ENCODE measurements at regions not wholly inside any gene's neighbourhood (a gene's known extent, or its start where the extent isn't known, plus 50 kb on each side); places are given as distances from the start of the nearest gene placed in this dataset.

DNA sequence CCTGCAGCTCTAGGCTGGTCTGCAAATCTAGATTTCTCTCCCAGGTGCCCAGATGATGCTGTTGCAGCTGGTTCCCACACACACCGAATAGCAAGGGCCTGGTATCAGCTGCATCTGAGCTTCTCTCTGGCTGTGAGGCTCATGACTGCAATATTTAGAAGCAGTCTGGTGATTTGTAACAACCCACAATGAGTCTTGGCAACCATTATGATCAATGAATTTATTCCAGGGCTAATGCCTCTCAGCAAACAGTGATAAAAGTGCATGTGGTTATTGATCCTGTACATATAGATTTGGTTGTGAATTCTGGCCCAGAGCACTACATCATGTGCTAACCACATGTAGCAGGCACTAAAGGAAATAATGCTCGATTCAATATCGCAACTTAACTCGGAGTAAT lies 114.3 kb downstream of the ASCL4 start:
- no peak overlapping the region for H3K9ac ChIP-seq (ENCODE audit: low read depth in 1 of 2, low read length in 2 of 2)
- WGBS = 86% methylated on average over 4 of the region's 4 CpGs
- DNase-seq (ENCODE audit: low spot score) = no peak
- no peak overlapping the region for H3K4me3 ChIP-seq (ENCODE audit: low read depth in 1 of 3, low read length in 3 of 3)
- H3K27me3 ChIP-seq (ENCODE audit: control insufficient read depth in 4 of 4, insufficient read depth in 4 of 4, low read length in 3 of 4) = peaks cover 0 to 4% (median 0%) of the 10 kb centered on the region in 4 donors
- H3K36me3 ChIP-seq (ENCODE audit: control insufficient read depth in 4 of 4, insufficient read depth in 3 of 4, low read depth in 1 of 4, low read length in 3 of 4) = no peaks in the 10 kb centered on the region
- TF ChIP-seq, protein P1, sequence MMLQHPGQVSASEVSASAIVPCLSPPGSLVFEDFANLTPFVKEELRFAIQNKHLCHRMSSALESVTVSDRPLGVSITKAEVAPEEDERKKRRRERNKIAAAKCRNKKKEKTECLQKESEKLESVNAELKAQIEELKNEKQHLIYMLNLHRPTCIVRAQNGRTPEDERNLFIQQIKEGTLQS (IDR thresholded peaks at IDR 0.05) = no peak
- TF ChIP-seq JUND (IDR thresholded peaks at IDR 0.05) (no peak), TAF1 (conservative IDR thresholded peaks at IDR 0.05) (no peak), GABPA (IDR thresholded peaks at IDR 0.05 in 1 of 2, conservative IDR thresholded peaks at IDR 0.05 in 1 of 2) (no peak), EGR1 (IDR thresholded peaks at IDR 0.05; ENCODE audit: low read depth in 2 of 2) (no peak), SP1 (IDR thresholded peaks at IDR 0.05) (no peak)
- TF ChIP-seq, protein P2, sequence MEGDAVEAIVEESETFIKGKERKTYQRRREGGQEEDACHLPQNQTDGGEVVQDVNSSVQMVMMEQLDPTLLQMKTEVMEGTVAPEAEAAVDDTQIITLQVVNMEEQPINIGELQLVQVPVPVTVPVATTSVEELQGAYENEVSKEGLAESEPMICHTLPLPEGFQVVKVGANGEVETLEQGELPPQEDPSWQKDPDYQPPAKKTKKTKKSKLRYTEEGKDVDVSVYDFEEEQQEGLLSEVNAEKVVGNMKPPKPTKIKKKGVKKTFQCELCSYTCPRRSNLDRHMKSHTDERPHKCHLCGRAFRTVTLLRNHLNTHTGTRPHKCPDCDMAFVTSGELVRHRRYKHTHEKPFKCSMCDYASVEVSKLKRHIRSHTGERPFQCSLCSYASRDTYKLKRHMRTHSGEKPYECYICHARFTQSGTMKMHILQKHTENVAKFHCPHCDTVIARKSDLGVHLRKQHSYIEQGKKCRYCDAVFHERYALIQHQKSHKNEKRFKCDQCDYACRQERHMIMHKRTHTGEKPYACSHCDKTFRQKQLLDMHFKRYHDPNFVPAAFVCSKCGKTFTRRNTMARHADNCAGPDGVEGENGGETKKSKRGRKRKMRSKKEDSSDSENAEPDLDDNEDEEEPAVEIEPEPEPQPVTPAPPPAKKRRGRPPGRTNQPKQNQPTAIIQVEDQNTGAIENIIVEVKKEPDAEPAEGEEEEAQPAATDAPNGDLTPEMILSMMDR (IDR thresholded peaks at IDR 0.05; ENCODE audit: low read depth, low read length, missing input control) = no peak
- TF ChIP-seq, protein P3, sequence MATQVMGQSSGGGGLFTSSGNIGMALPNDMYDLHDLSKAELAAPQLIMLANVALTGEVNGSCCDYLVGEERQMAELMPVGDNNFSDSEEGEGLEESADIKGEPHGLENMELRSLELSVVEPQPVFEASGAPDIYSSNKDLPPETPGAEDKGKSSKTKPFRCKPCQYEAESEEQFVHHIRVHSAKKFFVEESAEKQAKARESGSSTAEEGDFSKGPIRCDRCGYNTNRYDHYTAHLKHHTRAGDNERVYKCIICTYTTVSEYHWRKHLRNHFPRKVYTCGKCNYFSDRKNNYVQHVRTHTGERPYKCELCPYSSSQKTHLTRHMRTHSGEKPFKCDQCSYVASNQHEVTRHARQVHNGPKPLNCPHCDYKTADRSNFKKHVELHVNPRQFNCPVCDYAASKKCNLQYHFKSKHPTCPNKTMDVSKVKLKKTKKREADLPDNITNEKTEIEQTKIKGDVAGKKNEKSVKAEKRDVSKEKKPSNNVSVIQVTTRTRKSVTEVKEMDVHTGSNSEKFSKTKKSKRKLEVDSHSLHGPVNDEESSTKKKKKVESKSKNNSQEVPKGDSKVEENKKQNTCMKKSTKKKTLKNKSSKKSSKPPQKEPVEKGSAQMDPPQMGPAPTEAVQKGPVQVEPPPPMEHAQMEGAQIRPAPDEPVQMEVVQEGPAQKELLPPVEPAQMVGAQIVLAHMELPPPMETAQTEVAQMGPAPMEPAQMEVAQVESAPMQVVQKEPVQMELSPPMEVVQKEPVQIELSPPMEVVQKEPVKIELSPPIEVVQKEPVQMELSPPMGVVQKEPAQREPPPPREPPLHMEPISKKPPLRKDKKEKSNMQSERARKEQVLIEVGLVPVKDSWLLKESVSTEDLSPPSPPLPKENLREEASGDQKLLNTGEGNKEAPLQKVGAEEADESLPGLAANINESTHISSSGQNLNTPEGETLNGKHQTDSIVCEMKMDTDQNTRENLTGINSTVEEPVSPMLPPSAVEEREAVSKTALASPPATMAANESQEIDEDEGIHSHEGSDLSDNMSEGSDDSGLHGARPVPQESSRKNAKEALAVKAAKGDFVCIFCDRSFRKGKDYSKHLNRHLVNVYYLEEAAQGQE (IDR thresholded peaks at IDR 0.05) = no peak
- H3K9me3 ChIP-seq (ENCODE audit: control insufficient read depth in 4 of 4, low read length in 3 of 4) = no peaks in the 10 kb centered on the region
- H3K27ac ChIP-seq (ENCODE audit: low read depth in 1 of 2, low read length in 2 of 2) = no peak overlapping the region
- no peaks in the 10 kb centered on the region for H3K4me1 ChIP-seq (ENCODE audit: control insufficient read depth in 4 of 4, insufficient read depth in 4 of 4, low read length in 3 of 4)

DNA sequence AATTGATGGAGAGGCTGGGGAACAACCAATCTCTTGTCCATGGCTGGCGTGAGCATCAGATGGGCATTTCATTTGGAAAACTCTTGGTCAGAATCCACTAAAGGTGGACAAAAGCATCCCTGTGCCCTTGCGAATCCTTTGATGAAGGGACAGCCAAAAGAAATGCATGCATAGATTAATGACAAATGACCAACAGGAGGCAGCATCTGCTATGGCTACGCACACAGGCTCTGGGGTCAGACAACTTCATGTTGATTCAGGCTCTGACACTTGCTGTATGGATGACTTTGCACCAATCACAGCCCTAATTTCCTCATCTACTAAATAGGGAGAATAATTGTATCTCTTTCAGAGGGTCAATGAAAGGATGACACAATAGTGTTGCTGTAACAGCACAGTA lies 117.5 kb downstream of the ASCL4 start:
- Histone ChIP-seq H3K36me3 (ENCODE audit: control insufficient read depth in 4 of 4, insufficient read depth in 3 of 4, low read depth in 1 of 4, low read length in 3 of 4) (no peaks in the 10 kb centered on the region), H3K27ac (ENCODE audit: low read depth in 1 of 2, low read length in 2 of 2) (no peak overlapping the region), H3K4me3 (ENCODE audit: low read depth in 1 of 3, low read length in 3 of 3) (no peak overlapping the region), H3K9ac (ENCODE audit: low read depth in 1 of 2, low read length in 2 of 2) (no peak overlapping the region), H3K27me3 (ENCODE audit: control insufficient read depth in 4 of 4, insufficient read depth in 4 of 4, low read length in 3 of 4) (peaks cover 0 to 8% (median 3%) of the 10 kb centered on the region in 4 donors), H3K9me3 (ENCODE audit: control insufficient read depth in 4 of 4, low read length in 3 of 4) (no peaks in the 10 kb centered on the region), H3K4me1 (ENCODE audit: control insufficient read depth in 4 of 4, insufficient read depth in 4 of 4, low read length in 3 of 4) (no peaks in the 10 kb centered on the region)
- WGBS = 60% methylated on average over 3 of the region's 3 CpGs
- TF ChIP-seq, protein P2 (IDR thresholded peaks at IDR 0.05; ENCODE audit: low read depth, low read length, missing input control) = peak; percentile 5
- TF ChIP-seq RAD21 (IDR thresholded peaks at IDR 0.05) = peak; percentile 11
- no peak for TF ChIP-seq HNF4A (conservative IDR thresholded peaks at IDR 0.05)
- DNase-seq (ENCODE audit: low spot score) = no peak
